Keratinocyte (primary cell): ENCODE measurements at regions not wholly inside any gene's neighbourhood (a gene's known extent, or its start where the extent isn't known, plus 50 kb on each side); places are given as distances from the start of the nearest gene placed in this dataset.

Source experiments
- CTCF ChIP-seq, 3 experiments: IDR thresholded peaks in 1 of 3; conservative IDR thresholded peaks in 1 of 3; optimal IDR thresholded peaks in 1 of 3; 2 replicates in 2 of 3; 3 replicates in 1 of 3; pipeline versions ENCODE3 to v1.5.1; 2011; ENCODE audit warnings: low read length in 3 of 3, mild to moderate bottlenecking in 3 of 3, moderate library complexity in 2 of 3, control low read depth in 1 of 3, inconsistent platforms in 1 of 3; ENCODE audit not compliant: insufficient read depth in 2 of 3; ENCODE audit errors: extremely low read depth in 1 of 3
- EZH2 ChIP-seq: IDR thresholded peaks from one replicate; pipeline ENCODE4 v1.6.1; 2012; ENCODE audit warnings: inconsistent platforms, mild to moderate bottlenecking, low read length, moderate library complexity

GRCh38 chr6:66173587-66173986 is 466.6 kb upstream of the EYS start:
- no peak for TF ChIP-seq CTCF (optimal IDR thresholded peaks at IDR 0.05 in 1 of 3, IDR thresholded peaks at IDR 0.05 in 1 of 3, conservative IDR thresholded peaks at IDR 0.05 in 1 of 3; ENCODE audit: extremely low read depth in 1 of 3, insufficient read depth in 2 of 3, low read length in 3 of 3)
- TF ChIP-seq EZH2, result no peak
